HK-2 (cell line): ENCODE measurements at regions not wholly inside any gene's neighbourhood (a gene's known extent, or its start where the extent isn't known, plus 50 kb on each side); places are given as distances from the start of the nearest gene placed in this dataset.
"Not testable (repeated sequence)": the region's sequence is repeated elsewhere in the genome, so short reads cannot be mapped to it uniquely, and the experiment has no call there.

Source experiments
- DNase-seq: peaks from one replicate; pipeline ENCODE4 v3.0.0-alpha.2; 2018; ENCODE audit not compliant: unreplicated experiment

GRCh38 chr10:33657154-33657908, 322.9 kb upstream of the NRP1 start:
- no peak for DNase-seq

GRCh38 chr10:33655921-33656320, 321.5 kb upstream of the NRP1 start:
- no peak for DNase-seq

GRCh38 chr10:33655165-33655815, 320.8 kb upstream of the NRP1 start:
- no peak for DNase-seq

GRCh38 chr10:33653584-33654367, 319.3 kb upstream of the NRP1 start:
- no peak for DNase-seq

GRCh38 chr10:33652870-33653269, 318.4 kb upstream of the NRP1 start:
- DNase-seq = no peak

GRCh38 chr10:33650131-33650530, 315.7 kb upstream of the NRP1 start:
- not testable (repeated sequence) for DNase-seq

- no peak for DNase-seq
These were observed 308.6 kb upstream of the NRP1 start for GRCh38 chr10:33643042-33643441.

GRCh38 chr10:33638891-33639290, 304.4 kb upstream of the NRP1 start:
- DNase-seq = no peak

- no peak for DNase-seq
These were observed 303.9 kb upstream of the NRP1 start for GRCh38 chr10:33638374-33638773.

- DNase-seq = no peak
These were observed 301.6 kb upstream of the NRP1 start for GRCh38 chr10:33635967-33636515.

GRCh38 chr10:33632432-33632831, 298.0 kb upstream of the NRP1 start:
- no peak for DNase-seq

- no peak for DNase-seq
These were observed 297.5 kb upstream of the NRP1 start for GRCh38 chr10:33631991-33632390.

- no peak for DNase-seq
These were observed 296.3 kb upstream of the NRP1 start for GRCh38 chr10:33630761-33631160.

GRCh38 chr10:33627611-33628010, 293.1 kb upstream of the NRP1 start:
- DNase-seq = no peak

GRCh38 chr10:33626798-33627466, 292.5 kb upstream of the NRP1 start:
- DNase-seq = no peak

GRCh38 chr10:33623669-33624068, 289.2 kb upstream of the NRP1 start:
- no peak for DNase-seq

GRCh38 chr10:33621101-33621500, 286.6 kb upstream of the NRP1 start:
- no peak for DNase-seq

- no peak for DNase-seq
These were observed 283.7 kb upstream of the NRP1 start for GRCh38 chr10:33618196-33618595.

GRCh38 chr10:33617381-33618080, 283.1 kb upstream of the NRP1 start:
- DNase-seq = no peak

GRCh38 chr10:33616956-33617355, 282.5 kb upstream of the NRP1 start:
- DNase-seq = no peak

- DNase-seq = no peak
These were observed 278.1 kb upstream of the NRP1 start for GRCh38 chr10:33612551-33612950.
